Fibroblast of lung (primary cell): ENCODE measurements at regions not wholly inside any gene's neighbourhood (a gene's known extent, or its start where the extent isn't known, plus 50 kb on each side); places are given as distances from the start of the nearest gene placed in this dataset.

Experiments
- EZH2 ChIP-seq: IDR thresholded peaks from 2 replicates; pipeline ENCODE4 v1.5.1; 2012; ENCODE audit warnings: low read length, control low read depth, mild to moderate bottlenecking; ENCODE audit errors: missing control alignments
- TF ChIP-seq, protein P1 (sequence below), 2 donors: IDR thresholded peaks in 1 of 2; conservative IDR thresholded peaks in 1 of 2; 1 replicate in 1 of 2; 2 replicates in 1 of 2; pipeline ENCODE4 v1.5.1; 2011 to 2012; ENCODE audit warnings: low read length in 2 of 2, control low read depth in 1 of 2, inconsistent platforms in 1 of 2, low read depth in 1 of 2, mild to moderate bottlenecking in 1 of 2

DNA sequence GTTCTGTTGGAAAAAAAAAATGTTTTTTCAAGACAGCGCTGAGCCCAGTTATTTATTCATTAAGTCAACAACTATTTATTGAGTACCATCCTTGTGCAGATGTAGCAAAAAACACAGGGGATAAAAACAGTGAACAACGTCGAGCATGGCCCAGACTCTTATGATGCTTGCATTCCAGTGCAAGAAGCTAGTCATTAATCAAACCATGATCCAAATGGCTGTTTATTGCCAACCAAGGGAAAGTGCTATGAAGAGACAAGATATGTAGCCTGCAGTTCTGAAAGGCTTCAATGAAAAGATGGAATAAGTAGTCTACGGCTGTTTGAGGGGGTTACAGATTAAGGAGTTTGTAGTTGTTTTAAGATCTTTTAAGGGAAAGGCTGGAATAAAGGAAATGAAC, 262.3 kb downstream of the NEBL start:
- TF ChIP-seq, protein P1, sequence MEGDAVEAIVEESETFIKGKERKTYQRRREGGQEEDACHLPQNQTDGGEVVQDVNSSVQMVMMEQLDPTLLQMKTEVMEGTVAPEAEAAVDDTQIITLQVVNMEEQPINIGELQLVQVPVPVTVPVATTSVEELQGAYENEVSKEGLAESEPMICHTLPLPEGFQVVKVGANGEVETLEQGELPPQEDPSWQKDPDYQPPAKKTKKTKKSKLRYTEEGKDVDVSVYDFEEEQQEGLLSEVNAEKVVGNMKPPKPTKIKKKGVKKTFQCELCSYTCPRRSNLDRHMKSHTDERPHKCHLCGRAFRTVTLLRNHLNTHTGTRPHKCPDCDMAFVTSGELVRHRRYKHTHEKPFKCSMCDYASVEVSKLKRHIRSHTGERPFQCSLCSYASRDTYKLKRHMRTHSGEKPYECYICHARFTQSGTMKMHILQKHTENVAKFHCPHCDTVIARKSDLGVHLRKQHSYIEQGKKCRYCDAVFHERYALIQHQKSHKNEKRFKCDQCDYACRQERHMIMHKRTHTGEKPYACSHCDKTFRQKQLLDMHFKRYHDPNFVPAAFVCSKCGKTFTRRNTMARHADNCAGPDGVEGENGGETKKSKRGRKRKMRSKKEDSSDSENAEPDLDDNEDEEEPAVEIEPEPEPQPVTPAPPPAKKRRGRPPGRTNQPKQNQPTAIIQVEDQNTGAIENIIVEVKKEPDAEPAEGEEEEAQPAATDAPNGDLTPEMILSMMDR (conservative IDR thresholded peaks at IDR 0.05 in 1 of 2, IDR thresholded peaks at IDR 0.05 in 1 of 2; ENCODE audit: low read depth in 1 of 2, low read length in 2 of 2): no peak
- no peak for TF ChIP-seq EZH2
